ENCODE measurements at regions not wholly inside any gene's neighbourhood (a gene's known extent, or its start where the extent isn't known, plus 50 kb on each side); places are given as distances from the start of the nearest gene placed in this dataset.

GRCh38 chr13:79736356-79736755 lies 255.4 kb downstream of the NDFIP2 start:
- no peak for DNase-seq (ENCODE audit: low read depth in 2 of 2, low spot score in 1 of 2)

- no peak for DNase-seq (ENCODE audit: low read depth in 2 of 2, low spot score in 1 of 2)
Observed at GRCh38 chr13:79735228-79735627, 254.3 kb downstream of the NDFIP2 start.

GRCh38 chr13:79727086-79727485 lies 246.1 kb downstream of the NDFIP2 start:
- no peak for DNase-seq (ENCODE audit: low read depth in 2 of 2, low spot score in 1 of 2)

- DNase-seq (ENCODE audit: low read depth in 2 of 2, low spot score in 1 of 2): no peak
Observed at GRCh38 chr13:79725841-79726240, 244.9 kb downstream of the NDFIP2 start.

GRCh38 chr13:79724348-79725103 lies 243.6 kb downstream of the NDFIP2 start:
- no peak for DNase-seq (ENCODE audit: low read depth in 2 of 2, low spot score in 1 of 2)

GRCh38 chr13:79723519-79724024 lies 242.6 kb downstream of the NDFIP2 start:
- no peak for DNase-seq (ENCODE audit: low read depth in 2 of 2, low spot score in 1 of 2)

- DNase-seq (ENCODE audit: low read depth in 2 of 2, low spot score in 1 of 2): no peak
Observed at GRCh38 chr13:79722885-79723445, 242.0 kb downstream of the NDFIP2 start.

GRCh38 chr13:79716191-79716590 lies 235.2 kb downstream of the NDFIP2 start:
- DNase-seq (ENCODE audit: low read depth in 2 of 2, low spot score in 1 of 2): no peak

GRCh38 chr13:79711631-79712030 lies 230.7 kb downstream of the NDFIP2 start:
- DNase-seq (ENCODE audit: low read depth in 2 of 2, low spot score in 1 of 2): no peak

GRCh38 chr13:79710376-79710775 lies 229.4 kb downstream of the NDFIP2 start:
- DNase-seq (ENCODE audit: low read depth in 2 of 2, low spot score in 1 of 2): no peak

- DNase-seq (ENCODE audit: low read depth in 2 of 2, low spot score in 1 of 2): no peak
Observed at GRCh38 chr13:79709471-79709870, 228.5 kb downstream of the NDFIP2 start.

GRCh38 chr13:79703772-79704171 lies 222.8 kb downstream of the NDFIP2 start:
- no peak for DNase-seq (ENCODE audit: low read depth in 2 of 2, low spot score in 1 of 2)

GRCh38 chr13:79695754-79696153 lies 214.8 kb downstream of the NDFIP2 start:
- DNase-seq (ENCODE audit: low read depth in 2 of 2, low spot score in 1 of 2): no peak

GRCh38 chr13:79692846-79693245 lies 211.9 kb downstream of the NDFIP2 start:
- DNase-seq (ENCODE audit: low read depth in 2 of 2, low spot score in 1 of 2): no peak

- no peak for DNase-seq (ENCODE audit: low read depth in 2 of 2, low spot score in 1 of 2)
Observed at GRCh38 chr13:79691826-79692225, 210.9 kb downstream of the NDFIP2 start.

GRCh38 chr13:79688741-79689140 lies 207.8 kb downstream of the NDFIP2 start:
- no peak for DNase-seq (ENCODE audit: low read depth in 2 of 2, low spot score in 1 of 2)

GRCh38 chr13:79686441-79686840 lies 205.5 kb downstream of the NDFIP2 start:
- DNase-seq (ENCODE audit: low read depth in 2 of 2, low spot score in 1 of 2): no peak

- DNase-seq (ENCODE audit: low read depth in 2 of 2, low spot score in 1 of 2): no peak
Observed at GRCh38 chr13:79684371-79684770, 203.4 kb downstream of the NDFIP2 start.

GRCh38 chr13:79682164-79682563 lies 201.2 kb downstream of the NDFIP2 start:
- DNase-seq (ENCODE audit: low read depth in 2 of 2, low spot score in 1 of 2): no peak

GRCh38 chr13:79681069-79681468 lies 200.1 kb downstream of the NDFIP2 start:
- no peak for DNase-seq (ENCODE audit: low read depth in 2 of 2, low spot score in 1 of 2)

GRCh38 chr13:79680485-79680884 lies 199.5 kb downstream of the NDFIP2 start:
- DNase-seq (ENCODE audit: low read depth in 2 of 2, low spot score in 1 of 2): no peak

GRCh38 chr13:79679334-79679733 lies 198.4 kb downstream of the NDFIP2 start:
- DNase-seq (ENCODE audit: low read depth in 2 of 2, low spot score in 1 of 2): no peak

GRCh38 chr13:79678100-79678499 lies 197.1 kb downstream of the NDFIP2 start:
- no peak for DNase-seq (ENCODE audit: low read depth in 2 of 2, low spot score in 1 of 2)
